MM.1S (cell line): ENCODE measurements at regions not wholly inside any gene's neighbourhood (a gene's known extent, or its start where the extent isn't known, plus 50 kb on each side); places are given as distances from the start of the nearest gene placed in this dataset.

Source experiments
- DNase-seq: peaks from one replicate; pipeline ENCODE4 v3.0.0-alpha.2; 2015
- H2AFZ ChIP-seq: fragments of 300-600 bp; sonication (generic); 2 replicates; pipeline ENCODE4 v1.6.0; 2016; ENCODE audit warnings: antibody characterized with exemption, low read length
- H3F3A ChIP-seq: fragments of 300-600 bp; sonication (generic); 2 replicates; pipeline ENCODE4 v1.6.1; 2016; ENCODE audit warnings: mild to moderate bottlenecking, antibody characterized with exemption, low read length, moderate library complexity, mixed read lengths; ENCODE audit not compliant: insufficient read depth
- H3K27ac ChIP-seq: fragments of 300-600 bp; sonication (generic); 2 replicates; pipeline ENCODE4 v1.5.1; 2016; ENCODE audit warnings: mild to moderate bottlenecking, low read length
- H3K27me3 ChIP-seq: fragments of 300-600 bp; sonication (generic); replicated peaks from 2 replicates; pipeline ENCODE4 v1.6.0; 2016; ENCODE audit warnings: low read length; ENCODE audit not compliant: insufficient read depth
- H3K36me3 ChIP-seq: fragments of 300-600 bp; sonication (generic); replicated peaks from 2 replicates; pipeline ENCODE4 v1.6.1; 2016; ENCODE audit warnings: mild to moderate bottlenecking, low read length, mixed read lengths; ENCODE audit not compliant: insufficient read depth
- H3K4me1 ChIP-seq: fragments of 300-600 bp; sonication (generic); 2 replicates; pipeline ENCODE4 v1.6.1; 2016; ENCODE audit warnings: low read length, mixed read lengths
- H3K4me2 ChIP-seq: fragments of 300-600 bp; sonication (generic); 2 replicates; pipeline ENCODE4 v1.6.0; 2016; ENCODE audit warnings: low read depth, low read length
- H3K4me3 ChIP-seq: fragments of 300-600 bp; sonication (generic); 2 replicates; pipeline ENCODE4 v1.5.1; 2016; ENCODE audit warnings: low read length, mixed read lengths
- H3K79me2 ChIP-seq: fragments of 300-600 bp; sonication (generic); 2 replicates; pipeline ENCODE4 v1.6.1; 2016; ENCODE audit warnings: mixed run types, low read length, mixed read lengths
- H3K9ac ChIP-seq: fragments of 300-600 bp; sonication (generic); 2 replicates; pipeline ENCODE4 v1.6.1; 2016; ENCODE audit warnings: low read length, mixed read lengths
- H3K9me2 ChIP-seq: fragments of 300-600 bp; sonication (generic); replicated peaks from 2 replicates; pipeline ENCODE4 v1.6.1; 2016; ENCODE audit warnings: mild to moderate bottlenecking, low read length, mixed read lengths; ENCODE audit not compliant: insufficient read depth
- H3K9me3 ChIP-seq: fragments of 300-600 bp; sonication (generic); replicated peaks from 2 replicates; pipeline ENCODE4 v1.6.1; 2016; ENCODE audit warnings: mild to moderate bottlenecking, low read length, mixed read lengths; ENCODE audit not compliant: insufficient read depth
- H4K20me1 ChIP-seq: fragments of 300-600 bp; sonication (generic); 2 replicates; pipeline ENCODE4 v1.6.1; 2016; ENCODE audit warnings: mild to moderate bottlenecking, low read length, moderate library complexity, mixed read lengths; ENCODE audit not compliant: insufficient read depth
- CTCF ChIP-seq: fragments of 300-600 bp; sonication (generic); IDR thresholded peaks from 2 replicates; pipeline ENCODE4 v1.5.1; 2016; ENCODE audit warnings: antibody characterized with exemption, low read length, mixed read lengths
- EZH2 ChIP-seq: fragments of 300-600 bp; sonication (generic); optimal IDR thresholded peaks from 2 replicates; pipeline ENCODE3; 2017; ENCODE audit warnings: low read depth, mild to moderate bottlenecking, antibody characterized with exemption, low read length, mixed read lengths
- EZH2phosphoT487 ChIP-seq: fragments of 300-600 bp; sonication (generic); IDR thresholded peaks from 2 replicates; pipeline ENCODE4 v1.6.1; 2018; ENCODE audit warnings: antibody characterized with exemption, low read length

GRCh38 chr2:176540995-176541394, 271.8 kb downstream of the MTX2 start:
- no peaks in the 10 kb centered on the region for H3K36me3 ChIP-seq
- H2AFZ ChIP-seq, result no peak overlapping the region
- no peaks in the 10 kb centered on the region for H3K4me1 ChIP-seq
- no peak overlapping the region for H3K9ac ChIP-seq
- no peak overlapping the region for H3K4me2 ChIP-seq
- H3K4me3 ChIP-seq, result no peak overlapping the region
- no peaks in the 10 kb centered on the region for H3F3A ChIP-seq
- no peaks in the 10 kb centered on the region for H3K27me3 ChIP-seq
- TF ChIP-seq CTCF (no peak), EZH2 (no peak), EZH2phosphoT487 (no peak)
- no peaks in the 10 kb centered on the region for H3K9me3 ChIP-seq
- no peaks in the 10 kb centered on the region for H3K9me2 ChIP-seq
- no peak overlapping the region for H3K27ac ChIP-seq
- DNase-seq, result no peak
- H3K79me2 ChIP-seq, result no peaks in the 10 kb centered on the region
- no peaks in the 10 kb centered on the region for H4K20me1 ChIP-seq

- DNase-seq, result no peak
- TF ChIP-seq EZH2 (no peak), EZH2phosphoT487 (no peak), CTCF (no peak)
Measured at GRCh38 chr2:176542476-176542875, 273.2 kb downstream of the MTX2 start.

GRCh38 chr2:176544557-176544956, 275.3 kb downstream of the MTX2 start:
- no peaks in the 10 kb centered on the region for H3K27me3 ChIP-seq
- no peaks in the 10 kb centered on the region for H3K4me1 ChIP-seq
- H3K27ac ChIP-seq, result no peak overlapping the region
- H3K36me3 ChIP-seq, result no peaks in the 10 kb centered on the region
- no peaks in the 10 kb centered on the region for H3K79me2 ChIP-seq
- no peak overlapping the region for H3K4me2 ChIP-seq
- no peak overlapping the region for H2AFZ ChIP-seq
- no peaks in the 10 kb centered on the region for H3K9me3 ChIP-seq
- H3F3A ChIP-seq, result no peaks in the 10 kb centered on the region
- H4K20me1 ChIP-seq, result no peaks in the 10 kb centered on the region
- no peaks in the 10 kb centered on the region for H3K9me2 ChIP-seq
- no peak overlapping the region for H3K4me3 ChIP-seq
- TF ChIP-seq EZH2phosphoT487 (no peak), EZH2 (no peak), CTCF (no peak)
- H3K9ac ChIP-seq, result no peak overlapping the region
- DNase-seq, result no peak

More at GRCh38 chr2:176542476-176542875, 273.2 kb downstream of the MTX2 start:
- Histone ChIP-seq H3K4me3 (no peak overlapping the region), H3K9me3 (no peaks in the 10 kb centered on the region), H3F3A (no peaks in the 10 kb centered on the region), H3K9me2 (no peaks in the 10 kb centered on the region), H3K9ac (no peak overlapping the region), H4K20me1 (no peaks in the 10 kb centered on the region), H3K4me1 (no peaks in the 10 kb centered on the region), H2AFZ (no peak overlapping the region), H3K4me2 (no peak overlapping the region), H3K27me3 (no peaks in the 10 kb centered on the region), H3K36me3 (no peaks in the 10 kb centered on the region), H3K79me2 (no peaks in the 10 kb centered on the region), H3K27ac (no peak overlapping the region)
